Activated naive CD8-positive, alpha-beta T cell (primary cell): ENCODE measurements at regions not wholly inside any gene's neighbourhood (a gene's known extent, or its start where the extent isn't known, plus 50 kb on each side); places are given as distances from the start of the nearest gene placed in this dataset.

Experiments used
- H3K27ac Mint-ChIP-seq: one replicate; pipeline ENCODE4 v1.8.0; 2021; ENCODE audit warnings: mixed read lengths
- H3K27me3 Mint-ChIP-seq: one replicate; pipeline ENCODE4 v1.8.0; 2021; ENCODE audit warnings: mixed read lengths
- H3K36me3 Mint-ChIP-seq: one replicate; pipeline ENCODE4 v1.8.0; 2021; ENCODE audit warnings: mixed read lengths
- H3K4me1 Mint-ChIP-seq: one replicate; pipeline ENCODE4 v1.8.0; 2021; ENCODE audit warnings: low read depth, mixed read lengths
- H3K4me3 Mint-ChIP-seq: one replicate; pipeline ENCODE4 v1.8.0; 2021; ENCODE audit warnings: mild to moderate bottlenecking, mixed read lengths
- H3K9me3 Mint-ChIP-seq: one replicate; pipeline ENCODE4 v1.8.0; 2021; ENCODE audit warnings: low read depth, mixed read lengths

DNA sequence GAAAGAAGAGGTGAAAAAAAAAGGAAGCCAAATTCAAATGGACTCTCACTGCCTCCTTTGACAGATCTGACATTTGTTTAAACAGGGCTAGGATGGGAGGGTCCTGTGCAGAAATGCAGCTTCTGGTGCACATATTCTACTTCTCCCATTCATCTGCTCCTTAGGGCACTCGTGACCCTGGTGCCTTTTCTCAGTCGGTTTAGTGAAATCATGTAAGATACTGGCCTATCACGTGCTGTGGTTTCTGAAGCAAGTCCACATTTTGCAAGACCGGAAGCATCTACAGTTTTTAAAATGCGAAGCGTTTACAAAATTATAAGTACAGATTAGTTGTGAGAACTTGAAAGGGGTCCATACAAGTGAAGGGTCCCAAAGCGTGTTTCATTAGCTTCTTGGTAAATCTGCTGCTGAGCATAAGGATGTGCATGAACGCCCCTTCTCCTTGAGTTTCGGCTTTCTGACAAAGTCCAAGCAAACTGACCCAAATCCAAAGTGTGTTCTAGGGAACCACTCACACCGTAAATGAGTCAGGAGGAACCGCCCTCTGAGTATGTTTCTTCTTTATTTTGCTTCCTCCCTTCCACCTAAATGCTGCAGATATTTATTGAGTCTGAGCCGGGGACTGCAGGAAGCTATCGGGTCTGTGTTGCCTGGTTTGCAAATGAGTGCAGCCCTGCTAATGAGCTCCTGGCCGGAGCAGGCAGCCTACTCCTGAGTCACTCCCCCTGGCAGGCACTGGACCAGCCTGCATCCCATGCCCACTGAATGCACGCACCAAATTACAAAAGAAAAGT, 323.8 kb upstream of the JARID2 start:
- H3K27me3 Mint-ChIP-seq, result no peaks in the 10 kb centered on the region
- no peaks in the 10 kb centered on the region for H3K9me3 Mint-ChIP-seq
- no peak overlapping the region for H3K4me3 Mint-ChIP-seq
- no peaks in the 10 kb centered on the region for H3K4me1 Mint-ChIP-seq
- no peak overlapping the region for H3K27ac Mint-ChIP-seq
- no peaks in the 10 kb centered on the region for H3K36me3 Mint-ChIP-seq

DNA sequence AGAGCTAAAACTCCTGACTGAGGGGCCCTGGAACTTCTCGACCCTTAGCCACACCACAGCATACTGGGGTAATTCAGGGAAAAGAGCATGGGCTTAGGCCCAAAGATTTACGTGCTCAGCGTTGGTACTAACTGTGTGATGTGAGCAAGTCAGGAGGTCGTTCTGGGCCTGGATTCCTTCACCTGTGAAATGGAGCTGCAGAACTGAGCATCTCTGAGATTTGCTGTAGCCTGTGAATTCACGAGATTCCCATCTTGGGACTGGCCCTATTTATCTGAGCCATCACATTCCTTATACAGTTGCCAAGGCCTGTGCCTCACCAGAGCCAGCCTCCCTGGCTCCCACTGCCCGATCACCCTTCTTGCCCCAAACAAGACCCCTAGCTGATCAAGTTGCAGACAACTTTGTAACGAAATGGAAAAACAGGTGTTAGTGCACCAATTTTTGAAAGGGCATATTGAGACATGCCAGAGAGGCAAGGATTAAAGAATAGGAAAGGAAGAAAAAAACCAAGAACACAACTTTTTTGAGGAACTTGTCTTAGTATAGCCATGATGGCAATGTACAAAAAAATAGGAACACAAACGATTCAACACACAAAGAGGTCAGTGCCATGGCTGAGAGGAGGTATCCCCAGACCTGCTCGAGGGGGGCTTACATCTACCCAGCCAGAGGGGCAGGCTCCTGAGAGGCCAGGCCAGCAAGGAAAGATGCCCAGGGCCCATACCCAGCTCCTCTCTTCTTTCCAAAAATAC, 323.0 kb upstream of the JARID2 start:
- H3K27me3 Mint-ChIP-seq, result no peaks in the 10 kb centered on the region
- H3K27ac Mint-ChIP-seq, result no peak overlapping the region
- H3K36me3 Mint-ChIP-seq, result no peaks in the 10 kb centered on the region
- no peaks in the 10 kb centered on the region for H3K9me3 Mint-ChIP-seq
- H3K4me3 Mint-ChIP-seq, result no peak overlapping the region
- no peaks in the 10 kb centered on the region for H3K4me1 Mint-ChIP-seq

DNA sequence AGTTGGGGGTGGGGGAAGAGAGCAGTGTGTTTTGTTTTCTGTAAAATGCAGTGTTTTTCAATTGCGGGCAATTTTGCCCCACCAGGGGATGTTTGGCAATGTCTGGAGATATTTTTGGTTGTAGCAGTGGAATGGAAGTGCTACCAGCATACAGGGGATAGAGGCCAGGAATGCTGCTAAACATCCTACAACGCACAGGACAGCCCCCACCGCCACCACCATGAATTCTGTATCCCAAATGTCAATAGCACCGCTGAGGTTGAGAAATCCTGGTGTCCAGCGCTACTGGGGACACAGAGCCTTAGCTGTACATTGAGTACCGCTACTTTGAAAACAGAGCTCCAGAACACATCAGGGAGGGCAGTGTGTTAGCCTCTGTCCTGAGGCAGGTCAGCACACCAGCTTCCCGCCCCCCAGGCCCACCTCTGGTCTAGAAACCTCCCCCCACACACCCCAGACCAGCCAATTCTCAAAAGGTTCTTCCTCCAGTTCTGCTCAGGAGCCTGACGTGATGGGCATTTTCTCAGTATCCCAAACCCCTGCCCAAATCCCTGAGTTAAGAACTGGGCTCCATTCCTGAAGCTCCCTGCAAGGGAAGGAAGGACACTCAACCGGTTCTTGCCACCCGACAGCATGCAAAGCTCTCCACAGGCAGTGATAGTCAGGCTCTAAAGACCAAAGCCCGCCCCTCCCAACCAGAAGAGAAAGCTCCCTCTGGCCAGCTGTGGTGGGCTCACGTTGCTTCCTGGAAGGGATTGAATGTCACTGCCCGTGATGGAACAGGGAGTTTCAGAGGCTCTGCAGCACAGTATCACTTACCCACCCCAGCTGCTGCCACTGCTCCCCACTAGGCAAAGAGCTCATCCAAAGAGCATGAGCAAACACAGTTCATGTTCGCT, 321.5 kb upstream of the JARID2 start:
- Mint-ChIP-seq H3K4me3 (no peak overlapping the region), H3K36me3 (no peaks in the 10 kb centered on the region), H3K27ac (no peak overlapping the region), H3K9me3 (no peaks in the 10 kb centered on the region), H3K27me3 (no peaks in the 10 kb centered on the region), H3K4me1 (no peaks in the 10 kb centered on the region)

DNA sequence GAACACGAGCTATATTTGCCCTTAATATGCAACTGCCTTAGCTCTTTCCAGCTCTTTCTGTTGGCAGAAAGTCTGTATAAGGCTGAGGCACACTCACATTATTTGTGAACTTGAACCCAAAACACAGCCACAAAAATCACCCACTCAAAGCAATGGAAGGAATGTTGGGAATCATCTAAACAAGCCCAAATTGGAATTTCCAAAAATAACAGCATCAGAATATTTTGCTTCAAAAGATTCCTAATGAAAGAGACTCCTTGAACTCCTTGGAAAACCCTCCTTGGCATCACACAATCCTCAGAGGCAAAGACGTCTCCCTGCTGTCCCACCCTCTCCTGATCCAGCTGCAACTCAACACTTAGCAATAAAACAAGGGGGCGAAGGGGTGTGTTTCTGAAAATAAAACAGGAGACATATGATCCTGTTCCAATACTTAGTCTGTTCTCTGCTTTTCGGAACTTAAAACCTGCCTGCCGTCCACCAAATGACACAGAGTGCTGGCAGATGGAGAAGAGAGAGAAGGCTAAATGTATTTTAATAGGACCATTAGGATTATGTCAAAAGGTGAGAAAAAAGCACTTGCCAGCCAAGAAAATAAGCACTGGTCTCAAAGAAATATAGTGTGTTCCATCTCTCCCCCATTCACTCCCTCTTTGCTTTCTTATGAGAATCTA, 320.7 kb upstream of the JARID2 start:
- Mint-ChIP-seq H3K27me3 (no peaks in the 10 kb centered on the region), H3K4me3 (no peak overlapping the region), H3K36me3 (no peaks in the 10 kb centered on the region), H3K9me3 (no peaks in the 10 kb centered on the region), H3K27ac (no peak overlapping the region), H3K4me1 (no peaks in the 10 kb centered on the region)

DNA sequence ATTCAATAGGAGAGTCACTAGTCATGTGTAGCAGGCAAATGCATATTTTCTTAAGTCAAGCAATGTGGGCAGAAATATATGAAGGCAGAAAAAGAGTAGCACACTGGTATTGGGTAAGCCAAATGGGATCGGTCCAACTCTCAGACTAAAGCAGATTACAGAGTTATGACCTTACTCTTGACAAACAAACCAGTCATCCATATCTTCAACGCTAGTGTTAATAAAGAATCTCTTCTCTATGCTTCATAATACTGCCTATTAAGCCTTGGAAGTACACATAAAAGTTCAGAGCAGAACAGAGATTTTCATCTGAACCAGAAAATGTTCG, 320.2 kb upstream of the JARID2 start:
- Mint-ChIP-seq H3K27ac (no peak overlapping the region), H3K36me3 (no peaks in the 10 kb centered on the region), H3K4me1 (no peaks in the 10 kb centered on the region), H3K4me3 (no peak overlapping the region), H3K27me3 (no peaks in the 10 kb centered on the region), H3K9me3 (no peaks in the 10 kb centered on the region)

DNA sequence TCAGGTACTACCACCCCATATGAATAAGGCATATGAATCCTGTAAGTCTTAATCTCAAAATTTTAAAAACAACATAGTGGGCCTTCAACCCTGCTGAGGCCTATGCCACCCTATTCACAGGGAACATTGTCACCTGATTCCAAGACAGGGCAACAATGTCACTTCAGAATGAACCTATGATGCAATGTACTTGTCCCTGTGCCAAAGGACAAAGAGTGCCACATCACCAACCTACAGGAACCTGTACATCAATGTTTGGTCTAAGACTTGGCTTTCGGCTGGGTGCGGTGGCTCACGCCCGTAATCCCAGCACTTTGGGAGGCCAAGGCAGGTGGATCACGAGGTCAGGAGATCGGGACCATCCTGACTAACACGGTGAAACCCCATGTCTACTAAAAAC, 318.5 kb upstream of the JARID2 start:
- Mint-ChIP-seq H3K9me3 (no peaks in the 10 kb centered on the region), H3K4me3 (no peak overlapping the region), H3K27ac (no peak overlapping the region), H3K36me3 (no peaks in the 10 kb centered on the region), H3K4me1 (no peaks in the 10 kb centered on the region), H3K27me3 (no peaks in the 10 kb centered on the region)

DNA sequence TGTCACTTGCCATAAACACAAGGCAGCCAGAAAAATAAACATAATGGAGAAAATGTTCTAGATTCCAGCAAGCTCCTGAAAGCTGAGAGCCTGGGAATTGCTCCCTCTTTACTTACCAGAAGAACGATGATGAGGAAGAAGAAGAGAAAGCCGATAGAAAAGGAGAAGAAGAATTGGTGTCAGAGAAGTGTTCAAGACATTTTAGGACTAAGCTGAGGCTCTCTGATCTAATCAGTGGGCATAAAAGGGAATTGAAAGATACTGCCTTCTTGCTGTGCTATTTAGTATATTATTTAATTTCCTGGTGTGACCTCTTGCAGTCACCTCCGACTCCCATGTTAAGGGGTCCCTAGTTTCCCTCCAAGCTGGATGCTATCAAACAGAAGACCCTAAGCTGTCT, 316.6 kb upstream of the JARID2 start:
- Mint-ChIP-seq H3K27me3 (no peaks in the 10 kb centered on the region), H3K27ac (no peak overlapping the region), H3K36me3 (no peaks in the 10 kb centered on the region), H3K4me1 (no peaks in the 10 kb centered on the region), H3K4me3 (no peak overlapping the region), H3K9me3 (no peaks in the 10 kb centered on the region)

DNA sequence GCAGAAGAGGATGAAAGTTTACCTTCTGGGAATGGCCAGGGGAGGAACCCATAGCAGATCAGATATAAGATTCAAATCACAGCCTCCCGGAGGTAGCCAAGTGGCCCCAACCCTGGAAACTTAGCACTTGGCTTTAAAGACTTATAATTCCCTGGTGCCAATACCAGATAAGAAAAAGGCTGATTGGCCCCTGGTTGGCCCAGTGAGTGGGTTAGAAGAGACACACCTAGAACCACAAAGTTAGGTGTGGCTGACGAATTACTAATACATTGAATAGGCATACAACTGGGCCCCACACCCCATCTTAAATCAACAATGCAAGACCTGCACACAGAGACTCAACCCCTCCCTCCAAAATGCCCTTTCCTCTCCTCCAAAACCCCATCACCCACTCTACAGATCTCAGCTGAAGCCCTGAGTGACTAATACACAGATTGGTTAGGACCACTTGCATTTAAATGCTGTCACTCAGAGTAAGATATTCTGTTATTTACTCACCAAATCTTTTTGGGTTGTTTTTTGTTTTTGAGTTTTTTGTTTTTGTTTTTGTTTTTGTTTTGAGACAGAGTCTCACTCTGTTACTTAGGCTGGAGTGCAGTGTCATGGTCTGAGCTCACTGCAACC, 315.4 kb upstream of the JARID2 start:
- no peaks in the 10 kb centered on the region for H3K4me1 Mint-ChIP-seq
- no peak overlapping the region for H3K27ac Mint-ChIP-seq
- no peaks in the 10 kb centered on the region for H3K36me3 Mint-ChIP-seq
- no peaks in the 10 kb centered on the region for H3K27me3 Mint-ChIP-seq
- no peaks in the 10 kb centered on the region for H3K9me3 Mint-ChIP-seq
- H3K4me3 Mint-ChIP-seq, result no peak overlapping the region

DNA sequence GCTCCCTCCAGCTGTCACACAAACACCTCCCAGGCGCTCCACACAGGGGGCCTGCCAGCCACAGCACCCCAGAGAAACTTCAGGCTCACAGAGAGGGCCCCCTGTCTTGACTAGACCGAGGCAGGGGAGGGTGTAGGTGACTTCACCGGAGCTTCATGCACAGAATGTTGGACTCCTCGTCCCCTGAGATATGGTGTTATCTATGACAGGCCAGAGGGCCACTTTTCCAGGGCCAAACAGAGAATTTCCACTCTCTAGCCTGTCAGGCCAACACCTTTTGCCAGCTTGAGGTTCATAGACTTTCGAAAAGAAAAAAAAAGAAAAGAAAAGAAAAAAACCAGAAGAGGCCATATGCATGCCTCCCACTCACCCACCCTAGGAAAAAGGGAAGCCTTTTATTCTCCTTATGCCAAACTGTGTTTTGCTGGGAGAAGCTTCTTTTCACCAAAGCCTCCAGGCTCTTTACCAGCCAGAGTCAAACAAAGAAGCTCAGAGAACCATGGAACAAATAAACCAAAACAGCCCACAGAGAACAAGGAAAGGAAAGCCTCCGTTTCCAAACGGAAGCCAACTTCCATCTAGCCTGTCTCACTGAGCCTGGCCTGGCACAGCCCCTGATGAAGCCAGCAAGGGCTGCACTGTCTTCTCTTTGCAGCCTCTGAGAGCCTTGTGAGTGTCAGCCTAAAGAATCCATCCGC, 313.2 kb upstream of the JARID2 start:
- no peaks in the 10 kb centered on the region for H3K9me3 Mint-ChIP-seq
- H3K27ac Mint-ChIP-seq, result no peak overlapping the region
- H3K4me3 Mint-ChIP-seq, result no peak overlapping the region

DNA sequence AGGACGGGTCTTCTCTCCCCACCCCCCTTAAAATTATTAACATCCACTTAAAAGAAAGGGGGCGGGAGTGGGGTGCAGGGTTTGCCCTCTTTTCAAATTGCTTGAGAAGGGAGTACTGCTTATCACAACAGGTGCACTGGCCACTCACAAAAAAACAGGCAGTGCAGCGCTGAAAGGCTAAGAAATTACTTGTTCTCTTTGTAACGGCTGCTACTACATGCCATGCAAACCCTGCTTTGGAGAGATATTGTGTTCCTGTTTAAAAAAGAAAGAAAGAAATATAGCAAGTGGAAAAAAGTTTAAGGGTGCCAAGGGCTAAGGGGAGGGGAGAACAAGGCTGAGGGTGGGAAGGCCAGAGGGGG, 312.7 kb upstream of the JARID2 start:
- H3K4me1 Mint-ChIP-seq, result no peaks in the 10 kb centered on the region
- no peaks in the 10 kb centered on the region for H3K36me3 Mint-ChIP-seq
- no peak overlapping the region for H3K27ac Mint-ChIP-seq
- H3K4me3 Mint-ChIP-seq, result no peak overlapping the region
- no peaks in the 10 kb centered on the region for H3K27me3 Mint-ChIP-seq
- H3K9me3 Mint-ChIP-seq, result no peaks in the 10 kb centered on the region

More for the DNA sequence above, 313.2 kb upstream of the JARID2 start:
- Mint-ChIP-seq H3K27me3 (no peaks in the 10 kb centered on the region), H3K36me3 (no peaks in the 10 kb centered on the region), H3K4me1 (no peaks in the 10 kb centered on the region)

DNA sequence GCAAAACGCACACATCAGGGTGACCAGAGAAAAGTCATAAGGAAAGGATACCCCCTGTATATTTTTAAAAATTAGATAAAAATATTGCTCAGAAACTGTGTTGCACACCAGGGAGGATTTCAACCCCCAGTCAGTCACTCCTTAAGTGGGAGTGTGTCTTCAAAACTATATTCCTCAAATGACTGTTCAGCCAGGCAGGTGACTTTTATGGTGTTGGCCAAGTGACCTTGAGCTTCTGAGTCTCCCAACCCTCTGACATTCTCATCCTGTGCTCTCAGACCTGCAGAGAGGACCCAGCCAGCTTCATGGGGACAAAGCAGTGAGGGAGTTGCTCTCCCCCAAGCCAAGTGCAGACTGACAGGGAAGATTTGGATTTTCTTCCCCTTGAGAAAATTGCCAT, 311.9 kb upstream of the JARID2 start:
- H3K27me3 Mint-ChIP-seq, result no peaks in the 10 kb centered on the region
- H3K4me1 Mint-ChIP-seq, result no peaks in the 10 kb centered on the region
- no peaks in the 10 kb centered on the region for H3K9me3 Mint-ChIP-seq
- H3K4me3 Mint-ChIP-seq, result no peak overlapping the region
- no peaks in the 10 kb centered on the region for H3K36me3 Mint-ChIP-seq
- H3K27ac Mint-ChIP-seq, result no peak overlapping the region

DNA sequence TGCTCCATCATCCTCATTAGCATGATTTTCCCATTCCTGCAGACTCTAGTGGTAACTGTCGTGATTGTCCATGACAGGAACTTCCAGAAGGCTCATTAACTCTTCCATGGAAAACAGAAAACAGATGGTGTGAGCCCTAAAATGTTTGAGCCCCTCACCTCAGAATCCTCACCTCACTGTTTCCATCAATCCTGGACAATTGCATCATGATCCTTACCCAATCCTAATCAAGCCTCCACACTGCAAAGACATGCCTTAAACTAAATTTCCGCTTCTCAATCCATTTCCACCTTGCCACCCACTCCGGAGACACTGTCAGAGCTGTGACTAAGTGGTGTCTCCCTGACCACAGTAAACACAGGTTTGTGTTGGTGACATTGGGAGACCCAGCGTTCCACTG, 311.0 kb upstream of the JARID2 start:
- Mint-ChIP-seq H3K4me1 (no peaks in the 10 kb centered on the region), H3K27me3 (no peaks in the 10 kb centered on the region), H3K4me3 (no peak overlapping the region), H3K27ac (no peak overlapping the region), H3K9me3 (no peaks in the 10 kb centered on the region), H3K36me3 (no peaks in the 10 kb centered on the region)

DNA sequence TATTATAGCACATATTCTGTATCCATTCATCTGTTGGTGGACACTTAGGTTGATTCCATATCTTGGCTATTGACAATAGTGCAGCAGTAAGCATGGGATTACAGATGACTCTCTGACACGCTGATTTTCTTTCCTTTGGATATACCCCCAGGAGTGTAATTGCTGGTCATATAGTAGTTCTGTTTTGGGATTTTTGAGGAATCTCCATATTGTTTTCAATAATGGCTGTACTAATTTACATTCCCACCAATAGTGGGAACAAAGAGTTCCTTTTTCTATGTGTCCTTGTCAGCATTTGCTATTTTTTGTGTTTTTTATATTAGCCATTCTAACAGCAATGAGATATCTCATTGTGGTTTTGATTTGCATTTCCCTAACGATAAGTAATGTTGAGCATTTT, 309.0 kb upstream of the JARID2 start:
- H3K4me3 Mint-ChIP-seq, result no peak overlapping the region
- no peaks in the 10 kb centered on the region for H3K4me1 Mint-ChIP-seq
- H3K9me3 Mint-ChIP-seq, result no peaks in the 10 kb centered on the region
- H3K36me3 Mint-ChIP-seq, result no peaks in the 10 kb centered on the region
- no peak overlapping the region for H3K27ac Mint-ChIP-seq
- no peaks in the 10 kb centered on the region for H3K27me3 Mint-ChIP-seq

DNA sequence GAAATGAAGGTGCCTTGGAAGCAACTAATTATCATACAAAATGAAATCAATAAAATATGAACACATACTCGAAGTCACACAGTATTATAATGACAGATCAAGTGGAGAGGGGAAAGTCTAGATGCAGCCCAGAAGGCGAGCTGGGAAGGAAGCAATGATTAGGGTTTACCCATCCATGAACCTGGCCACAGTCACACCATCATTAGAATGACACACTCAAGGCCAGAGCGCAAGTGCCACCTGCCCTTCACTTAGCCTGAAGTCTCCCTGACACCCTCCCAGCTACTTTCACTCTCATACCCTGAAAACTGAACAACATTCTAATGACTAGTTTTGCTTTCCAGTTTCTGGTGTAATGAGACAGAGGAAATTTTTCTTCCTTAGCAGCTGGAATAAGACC, 302.8 kb upstream of the JARID2 start:
- Mint-ChIP-seq H3K9me3 (no peaks in the 10 kb centered on the region), H3K36me3 (no peaks in the 10 kb centered on the region), H3K4me1 (no peaks in the 10 kb centered on the region), H3K4me3 (no peak overlapping the region), H3K27me3 (no peaks in the 10 kb centered on the region), H3K27ac (no peak overlapping the region)
